ENCODE measurements at regions not wholly inside any gene's neighbourhood (a gene's known extent, or its start where the extent isn't known, plus 50 kb on each side); places are given as distances from the start of the nearest gene placed in this dataset.

DNA sequence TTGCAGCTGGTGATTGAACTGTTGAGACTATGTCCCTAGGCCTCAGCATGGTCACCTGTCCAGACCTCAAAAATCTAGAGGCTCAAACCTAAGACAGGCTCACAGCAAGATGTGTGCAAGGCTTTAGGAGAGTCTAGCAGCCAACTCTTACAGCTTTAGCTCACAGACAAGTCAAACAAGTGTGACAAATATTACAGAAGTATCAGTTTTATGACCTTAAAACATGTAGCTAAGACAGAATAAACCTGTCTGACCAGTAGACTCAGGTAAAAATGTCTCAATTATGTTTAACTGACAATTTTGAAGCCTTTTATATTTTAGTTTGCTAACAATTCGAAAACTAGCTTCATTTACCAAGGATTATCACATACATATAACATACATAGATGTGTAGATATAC lies 80.0 kb upstream of the HTATIP2 start:
- TF ChIP-seq, protein P1, sequence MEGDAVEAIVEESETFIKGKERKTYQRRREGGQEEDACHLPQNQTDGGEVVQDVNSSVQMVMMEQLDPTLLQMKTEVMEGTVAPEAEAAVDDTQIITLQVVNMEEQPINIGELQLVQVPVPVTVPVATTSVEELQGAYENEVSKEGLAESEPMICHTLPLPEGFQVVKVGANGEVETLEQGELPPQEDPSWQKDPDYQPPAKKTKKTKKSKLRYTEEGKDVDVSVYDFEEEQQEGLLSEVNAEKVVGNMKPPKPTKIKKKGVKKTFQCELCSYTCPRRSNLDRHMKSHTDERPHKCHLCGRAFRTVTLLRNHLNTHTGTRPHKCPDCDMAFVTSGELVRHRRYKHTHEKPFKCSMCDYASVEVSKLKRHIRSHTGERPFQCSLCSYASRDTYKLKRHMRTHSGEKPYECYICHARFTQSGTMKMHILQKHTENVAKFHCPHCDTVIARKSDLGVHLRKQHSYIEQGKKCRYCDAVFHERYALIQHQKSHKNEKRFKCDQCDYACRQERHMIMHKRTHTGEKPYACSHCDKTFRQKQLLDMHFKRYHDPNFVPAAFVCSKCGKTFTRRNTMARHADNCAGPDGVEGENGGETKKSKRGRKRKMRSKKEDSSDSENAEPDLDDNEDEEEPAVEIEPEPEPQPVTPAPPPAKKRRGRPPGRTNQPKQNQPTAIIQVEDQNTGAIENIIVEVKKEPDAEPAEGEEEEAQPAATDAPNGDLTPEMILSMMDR (IDR thresholded peaks at IDR 0.05 in 4 of 5, conservative IDR thresholded peaks at IDR 0.05 in 1 of 5): no peak
- TF ChIP-seq POLR2A (IDR thresholded peaks at IDR 0.05): no peak

All from gastrocnemius medialis (tissue), 4 donors.